ENCODE measurements at regions not wholly inside any gene's neighbourhood (a gene's known extent, or its start where the extent isn't known, plus 50 kb on each side); places are given as distances from the start of the nearest gene placed in this dataset.

DNA sequence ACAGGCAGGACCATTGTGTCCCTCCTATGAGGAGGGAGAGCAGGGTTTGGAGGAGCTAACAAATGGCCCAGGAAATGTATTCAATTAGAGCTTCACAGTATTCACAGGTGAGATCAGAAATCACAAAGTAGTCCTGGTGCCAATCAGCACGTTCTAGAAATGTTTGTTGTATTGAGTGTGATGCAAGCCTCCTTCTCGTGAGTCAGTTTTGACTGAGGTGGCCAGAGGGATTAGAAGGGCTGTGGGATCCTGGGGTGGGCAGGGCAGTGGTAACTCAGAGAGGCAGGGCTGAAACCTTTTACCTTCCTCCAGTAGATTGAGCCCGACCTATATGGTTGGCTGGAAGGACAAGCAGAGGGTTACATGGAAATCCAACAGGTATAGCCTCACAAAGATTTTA, 95.0 kb downstream of the BOD1L2 start:
- TF ChIP-seq CEBPB (IDR thresholded peaks at IDR 0.05) = no peak
- TF ChIP-seq RAD21 (IDR thresholded peaks at IDR 0.05; ENCODE audit: low read depth) = no peak
- TF ChIP-seq YY1 (IDR thresholded peaks at IDR 0.05; ENCODE audit: low read depth) = no peak
- no peak for TF ChIP-seq MAX (IDR thresholded peaks at IDR 0.05)
- no peak for TF ChIP-seq EGR1 (IDR thresholded peaks at IDR 0.05)
- TF ChIP-seq CREB1 (IDR thresholded peaks at IDR 0.05; ENCODE audit: low read depth) = no peak
- no peak for TF ChIP-seq ZBTB7A (IDR thresholded peaks at IDR 0.05; ENCODE audit: low read depth)
- TF ChIP-seq TEAD4 (IDR thresholded peaks at IDR 0.05) = no peak
- no peak for TF ChIP-seq TAF1 (IDR thresholded peaks at IDR 0.05; ENCODE audit: low read depth)
